ENCODE measurements at regions not wholly inside any gene's neighbourhood (a gene's known extent, or its start where the extent isn't known, plus 50 kb on each side); places are given as distances from the start of the nearest gene placed in this dataset.

- no peak for DNase-seq
Measured at GRCh38 chr11:109109150-109109549, 312.8 kb upstream of the C11orf87 start.

GRCh38 chr11:109109571-109110315 lies 312.2 kb upstream of the C11orf87 start:
- no peak for DNase-seq

- no peak for DNase-seq
Measured at GRCh38 chr11:109112261-109112660, 309.7 kb upstream of the C11orf87 start.

- no peak for DNase-seq
Measured at GRCh38 chr11:109112821-109113280, 309.1 kb upstream of the C11orf87 start.

- peak; percentile 32 for DNase-seq
Measured at GRCh38 chr11:109120341-109120740, 301.6 kb upstream of the C11orf87 start.

GRCh38 chr11:109121173-109121932 lies 300.6 kb upstream of the C11orf87 start:
- peak; percentile 7 for DNase-seq

- DNase-seq = no peak
Measured at GRCh38 chr11:109123816-109124787, 297.9 kb upstream of the C11orf87 start.

- no peak for DNase-seq
Measured at GRCh38 chr11:109130910-109131309, 291.1 kb upstream of the C11orf87 start.

- DNase-seq = no peak
Measured at GRCh38 chr11:109132539-109132938, 289.5 kb upstream of the C11orf87 start.

GRCh38 chr11:109133159-109133558 lies 288.8 kb upstream of the C11orf87 start:
- DNase-seq = no peak

- no peak for DNase-seq
Measured at GRCh38 chr11:109135627-109136026, 286.4 kb upstream of the C11orf87 start.

- no peak for DNase-seq
Measured at GRCh38 chr11:109138196-109138595, 283.8 kb upstream of the C11orf87 start.

GRCh38 chr11:109140426-109140825 lies 281.6 kb upstream of the C11orf87 start:
- DNase-seq = no peak

GRCh38 chr11:109140857-109141515 lies 281.0 kb upstream of the C11orf87 start:
- no peak for DNase-seq

GRCh38 chr11:109145287-109145686 lies 276.7 kb upstream of the C11orf87 start:
- no peak for DNase-seq

- no peak for DNase-seq
Measured at GRCh38 chr11:109147726-109148125, 274.3 kb upstream of the C11orf87 start.

GRCh38 chr11:109148669-109149068 lies 273.3 kb upstream of the C11orf87 start:
- no peak for DNase-seq

GRCh38 chr11:109150581-109150980 lies 271.4 kb upstream of the C11orf87 start:
- no peak for DNase-seq

- DNase-seq = no peak
Measured at GRCh38 chr11:109153836-109154235, 268.2 kb upstream of the C11orf87 start.

GRCh38 chr11:109155291-109155690 lies 266.7 kb upstream of the C11orf87 start:
- DNase-seq = no peak

- DNase-seq = no peak
Measured at GRCh38 chr11:109165035-109165434, 257.0 kb upstream of the C11orf87 start.

- DNase-seq = no peak
Measured at GRCh38 chr11:109166441-109166840, 255.5 kb upstream of the C11orf87 start.

All from NCI-H146 (cell line).